GM23338 (cell line): ENCODE measurements at regions not wholly inside any gene's neighbourhood (a gene's known extent, or its start where the extent isn't known, plus 50 kb on each side); places are given as distances from the start of the nearest gene placed in this dataset.

Source experiments
- ATAC-seq: fragments of 200-7000 bp; cut with Tn5 transposase; 3 replicates; pipeline ENCODE4 v1.9.1; 2020
- DNase-seq: peaks from one replicate; pipeline ENCODE4 v3.0.0-alpha.2; 2015; ENCODE audit warnings: low spot score
- H2AFZ ChIP-seq: fragments of 200-600 bp; sonication (generic); 2 replicates; pipeline ENCODE4 v1.8.0; 2016; ENCODE audit warnings: antibody characterized with exemption, mild to moderate bottlenecking, moderate library complexity
- H3F3A ChIP-seq: fragments of 200-600 bp; sonication (generic); replicated peaks from 2 replicates; pipeline ENCODE4 v1.8.0; 2017; ENCODE audit warnings: antibody characterized with exemption, mixed run types, low read depth
- H3K27ac ChIP-seq: fragments of 200-600 bp; sonication (generic); 2 replicates; pipeline ENCODE4 v1.6.1; 2016; ENCODE audit warnings: low read depth
- H3K27me3 ChIP-seq: fragments of 200-600 bp; sonication (generic); 2 replicates; pipeline ENCODE4 v1.8.0; 2016; ENCODE audit warnings: mild to moderate bottlenecking, mixed run types, moderate library complexity; ENCODE audit not compliant: insufficient read depth
- H3K36me3 ChIP-seq: fragments of 200-600 bp; sonication (generic); 2 replicates; pipeline ENCODE4 v1.8.0; 2016; ENCODE audit warnings: mild to moderate bottlenecking; ENCODE audit not compliant: insufficient read depth
- H3K4me1 ChIP-seq: fragments of 200-600 bp; sonication (generic); 2 replicates; pipeline ENCODE4 v1.8.0; 2016; ENCODE audit warnings: mild to moderate bottlenecking, moderate library complexity; ENCODE audit not compliant: insufficient read depth
- H3K4me2 ChIP-seq: fragments of 200-600 bp; sonication (generic); 2 replicates; pipeline ENCODE4 v1.7.1; 2017; ENCODE audit warnings: mixed run types
- H3K4me3 ChIP-seq: fragments of 200-600 bp; sonication (generic); 2 replicates; pipeline ENCODE4 v1.6.1; 2016; ENCODE audit warnings: mixed run types
- H3K79me2 ChIP-seq: fragments of 200-600 bp; sonication (generic); replicated peaks from 2 replicates; pipeline ENCODE4 v1.8.0; 2017; ENCODE audit warnings: mild to moderate bottlenecking; ENCODE audit not compliant: insufficient read depth
- H3K9me2 ChIP-seq: fragments of 200-600 bp; sonication (generic); 2 replicates; pipeline ENCODE4 v1.8.0; 2017; ENCODE audit not compliant: insufficient read depth
- H4K20me1 ChIP-seq: fragments of 200-600 bp; sonication (generic); replicated peaks from 2 replicates; pipeline ENCODE4 v1.8.0; 2017; ENCODE audit warnings: mild to moderate bottlenecking; ENCODE audit not compliant: insufficient read depth
- H3K27ac Mint-ChIP-seq: 2 replicates; pipeline ENCODE4 v1.8.0; 2020; ENCODE audit warnings: inconsistent platforms, mild to moderate bottlenecking, moderate library complexity, mixed read lengths
- H3K27me3 Mint-ChIP-seq: 3 replicates; pipeline ENCODE4 v1.8.0; 2022; ENCODE audit warnings: low read depth, mild to moderate bottlenecking, moderate library complexity, mixed read lengths, inconsistent platforms; ENCODE audit not compliant: insufficient read depth, poor library complexity
- H3K36me3 Mint-ChIP-seq: 3 replicates; pipeline ENCODE4 v1.8.0; 2021; ENCODE audit warnings: low read depth, mild to moderate bottlenecking, inconsistent platforms, moderate library complexity, mixed read lengths
- H3K4me1 Mint-ChIP-seq: 3 replicates; pipeline ENCODE4 v1.8.0; 2020; ENCODE audit warnings: mild to moderate bottlenecking, inconsistent platforms, mixed read lengths
- H3K4me3 Mint-ChIP-seq: 3 replicates; pipeline ENCODE4 v1.8.0; 2021; ENCODE audit warnings: moderate library complexity, mild to moderate bottlenecking, inconsistent platforms, mixed read lengths
- H3K9me3 Mint-ChIP-seq: 3 replicates; pipeline ENCODE4 v1.8.0; 2020; ENCODE audit warnings: moderate library complexity, mild to moderate bottlenecking, inconsistent platforms, mixed read lengths
- CREB1 ChIP-seq: fragments of 250-450 bp; sonication (Bioruptor Pico); IDR thresholded peaks from 2 replicates; pipeline ENCODE4 v1.5.0; 2020; ENCODE audit warnings: low read depth, mild to moderate bottlenecking, moderate library complexity
- CTCF ChIP-seq, 2 experiments: fragments of 200-600 bp in 1 of 2; sonication (generic) in 1 of 2; conservative IDR thresholded peaks; 2 replicates each; pipeline versions ENCODE4 v1.5.1 to v1.6.1; 2016 to 2017; ENCODE audit warnings: antibody characterized with exemption in 2 of 2, low read depth in 2 of 2, mild to moderate bottlenecking in 2 of 2, moderate library complexity in 1 of 2
- ETS1 ChIP-seq: IDR thresholded peaks from 2 replicates; pipeline ENCODE4 v1.6.1; 2016; ENCODE audit warnings: antibody characterized with exemption
- EZH2 ChIP-seq: fragments of 200-600 bp; sonication (generic); IDR thresholded peaks from one replicate; pipeline ENCODE4 v1.8.0; 2017; ENCODE audit warnings: antibody characterized with exemption, mild to moderate bottlenecking, low read depth; ENCODE audit not compliant: unreplicated experiment
- EZH2phosphoT487 ChIP-seq: fragments of 200-600 bp; sonication (generic); IDR thresholded peaks from one replicate; pipeline ENCODE4 v1.8.1; 2018; ENCODE audit warnings: antibody characterized with exemption; ENCODE audit not compliant: unreplicated experiment
- JUNB ChIP-seq: IDR thresholded peaks from one replicate; pipeline ENCODE4 v1.6.1; 2016; ENCODE audit warnings: antibody characterized with exemption; ENCODE audit not compliant: unreplicated experiment
- POLR2AphosphoS5 ChIP-seq: IDR thresholded peaks from 2 replicates; pipeline ENCODE4 v1.6.1; 2016; ENCODE audit warnings: antibody characterized with exemption, low read depth
- STAT1 ChIP-seq: IDR thresholded peaks from one replicate; pipeline ENCODE4 v1.6.1; 2016; ENCODE audit warnings: antibody characterized with exemption; ENCODE audit not compliant: unreplicated experiment
- ZNF114 ChIP-seq: fragments of 250-450 bp; sonication (Bioruptor Pico); IDR thresholded peaks from 2 replicates; pipeline ENCODE4 v1.5.0; 2020; ENCODE audit warnings: mild to moderate bottlenecking, moderate library complexity
- ZNF462 ChIP-seq: fragments of 250-450 bp; sonication (Bioruptor Pico); IDR thresholded peaks from 2 replicates; pipeline ENCODE4 v1.5.0; 2020; ENCODE audit warnings: mild to moderate bottlenecking, moderate library complexity

- H4K20me1 ChIP-seq: no peaks in the 10 kb centered on the region
- Mint-ChIP-seq H3K4me1 (peaks cover 8% of the 10 kb centered on the region; the same call in 2 of the 3 replicates), H3K27ac (no peak overlapping the region), H3K4me3 (no peak overlapping the region), H3K27me3 (no peaks in the 10 kb centered on the region), H3K36me3 (no peaks in the 10 kb centered on the region; the same call in 2 of the 3 replicates), H3K9me3 (no peaks in the 10 kb centered on the region; the same call in 1 of the 3 replicates)
- H3K79me2 ChIP-seq: no peaks in the 10 kb centered on the region
- no peaks in the 10 kb centered on the region for H3K4me1 ChIP-seq
- ATAC-seq (no peak), DNase-seq (no peak)
- no peak overlapping the region for H3K27ac ChIP-seq
- no peak for TF ChIP-seq EZH2phosphoT487
- no peak for TF ChIP-seq JUNB
- TF ChIP-seq POLR2AphosphoS5: no peak
- TF ChIP-seq ZNF462 (CRISPR knock-in tag): no peak
- no peak for TF ChIP-seq STAT1
- no peak for TF ChIP-seq CTCF (conservative IDR thresholded peaks at IDR 0.05; ENCODE audit: low read depth in 2 of 2)
- no peak for TF ChIP-seq ZNF114 (CRISPR knock-in tag)
- TF ChIP-seq EZH2: no peak
- no peak for TF ChIP-seq ETS1
- TF ChIP-seq CREB1: no peak
- H3K27me3 ChIP-seq: no peaks in the 10 kb centered on the region
- no peak overlapping the region for H2AFZ ChIP-seq
- no peaks in the 10 kb centered on the region for H3K36me3 ChIP-seq
- H3K9me2 ChIP-seq: peaks cover 5% of the 10 kb centered on the region; the same call in 1 of the 2 replicates
- no peaks in the 10 kb centered on the region for H3F3A ChIP-seq
- H3K4me3 ChIP-seq: no peak overlapping the region
- no peak overlapping the region for H3K4me2 ChIP-seq
Observed at GRCh38 chr12:43098766-43099550, 453.0 kb downstream of the ADAMTS20 start.
